ENCODE measurements at regions not wholly inside any gene's neighbourhood (a gene's known extent, or its start where the extent isn't known, plus 50 kb on each side); places are given as distances from the start of the nearest gene placed in this dataset.

DNA sequence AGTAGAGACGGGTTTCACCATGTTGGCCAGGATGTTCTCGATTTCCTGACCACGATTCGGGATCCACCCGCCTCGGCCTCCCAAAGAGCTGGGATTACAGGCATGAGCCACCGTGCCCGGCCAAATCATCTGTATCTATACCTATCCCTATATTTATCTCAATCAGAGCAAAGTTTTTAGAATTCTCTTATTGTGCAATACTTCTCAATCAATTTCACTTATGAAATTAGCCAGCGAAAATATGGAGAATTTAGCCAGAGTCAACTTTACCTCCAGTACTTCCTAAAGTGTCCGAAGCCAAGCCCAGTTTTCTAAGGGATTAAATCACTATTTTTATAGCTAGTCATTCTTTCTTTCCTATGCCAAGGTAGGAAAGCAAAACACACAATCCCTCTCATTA is 319.1 kb upstream of the PFKP start:
- no peaks in the 10 kb centered on the region for H3K79me2 ChIP-seq (replicated peaks; ENCODE audit: insufficient read depth)
- no peaks in the 10 kb centered on the region for H4K20me1 ChIP-seq (replicated peaks; ENCODE audit: insufficient read depth)
- no peaks in the 10 kb centered on the region for H3K27me3 ChIP-seq (ENCODE audit: insufficient read depth)
- TF ChIP-seq, protein P1, sequence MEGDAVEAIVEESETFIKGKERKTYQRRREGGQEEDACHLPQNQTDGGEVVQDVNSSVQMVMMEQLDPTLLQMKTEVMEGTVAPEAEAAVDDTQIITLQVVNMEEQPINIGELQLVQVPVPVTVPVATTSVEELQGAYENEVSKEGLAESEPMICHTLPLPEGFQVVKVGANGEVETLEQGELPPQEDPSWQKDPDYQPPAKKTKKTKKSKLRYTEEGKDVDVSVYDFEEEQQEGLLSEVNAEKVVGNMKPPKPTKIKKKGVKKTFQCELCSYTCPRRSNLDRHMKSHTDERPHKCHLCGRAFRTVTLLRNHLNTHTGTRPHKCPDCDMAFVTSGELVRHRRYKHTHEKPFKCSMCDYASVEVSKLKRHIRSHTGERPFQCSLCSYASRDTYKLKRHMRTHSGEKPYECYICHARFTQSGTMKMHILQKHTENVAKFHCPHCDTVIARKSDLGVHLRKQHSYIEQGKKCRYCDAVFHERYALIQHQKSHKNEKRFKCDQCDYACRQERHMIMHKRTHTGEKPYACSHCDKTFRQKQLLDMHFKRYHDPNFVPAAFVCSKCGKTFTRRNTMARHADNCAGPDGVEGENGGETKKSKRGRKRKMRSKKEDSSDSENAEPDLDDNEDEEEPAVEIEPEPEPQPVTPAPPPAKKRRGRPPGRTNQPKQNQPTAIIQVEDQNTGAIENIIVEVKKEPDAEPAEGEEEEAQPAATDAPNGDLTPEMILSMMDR (conservative IDR thresholded peaks at IDR 0.05; ENCODE audit: low read depth in 2 of 2): no peak
- TF ChIP-seq REST (IDR thresholded peaks at IDR 0.05; ENCODE audit: unreplicated experiment) (no peak), STAT1 (IDR thresholded peaks at IDR 0.05; ENCODE audit: unreplicated experiment) (no peak), CREB1 (CRISPR knock-in tag; IDR thresholded peaks at IDR 0.05; ENCODE audit: low read depth) (no peak), POLR2AphosphoS5 (IDR thresholded peaks at IDR 0.05; ENCODE audit: low read depth) (no peak), ZNF114 (CRISPR knock-in tag; IDR thresholded peaks at IDR 0.05) (no peak), NANOG (IDR thresholded peaks at IDR 0.05; ENCODE audit: borderline replicate concordance) (no peak), EZH2phosphoT487 (IDR thresholded peaks at IDR 0.05; ENCODE audit: unreplicated experiment) (no peak), ZNF331 (CRISPR knock-in tag; IDR thresholded peaks at IDR 0.05; ENCODE audit: low read depth) (no peak), ETS1 (IDR thresholded peaks at IDR 0.05) (no peak), JUNB (IDR thresholded peaks at IDR 0.05; ENCODE audit: unreplicated experiment) (no peak), EZH2 (IDR thresholded peaks at IDR 0.05; ENCODE audit: low read depth, unreplicated experiment) (no peak)
- TF ChIP-seq, protein P2, sequence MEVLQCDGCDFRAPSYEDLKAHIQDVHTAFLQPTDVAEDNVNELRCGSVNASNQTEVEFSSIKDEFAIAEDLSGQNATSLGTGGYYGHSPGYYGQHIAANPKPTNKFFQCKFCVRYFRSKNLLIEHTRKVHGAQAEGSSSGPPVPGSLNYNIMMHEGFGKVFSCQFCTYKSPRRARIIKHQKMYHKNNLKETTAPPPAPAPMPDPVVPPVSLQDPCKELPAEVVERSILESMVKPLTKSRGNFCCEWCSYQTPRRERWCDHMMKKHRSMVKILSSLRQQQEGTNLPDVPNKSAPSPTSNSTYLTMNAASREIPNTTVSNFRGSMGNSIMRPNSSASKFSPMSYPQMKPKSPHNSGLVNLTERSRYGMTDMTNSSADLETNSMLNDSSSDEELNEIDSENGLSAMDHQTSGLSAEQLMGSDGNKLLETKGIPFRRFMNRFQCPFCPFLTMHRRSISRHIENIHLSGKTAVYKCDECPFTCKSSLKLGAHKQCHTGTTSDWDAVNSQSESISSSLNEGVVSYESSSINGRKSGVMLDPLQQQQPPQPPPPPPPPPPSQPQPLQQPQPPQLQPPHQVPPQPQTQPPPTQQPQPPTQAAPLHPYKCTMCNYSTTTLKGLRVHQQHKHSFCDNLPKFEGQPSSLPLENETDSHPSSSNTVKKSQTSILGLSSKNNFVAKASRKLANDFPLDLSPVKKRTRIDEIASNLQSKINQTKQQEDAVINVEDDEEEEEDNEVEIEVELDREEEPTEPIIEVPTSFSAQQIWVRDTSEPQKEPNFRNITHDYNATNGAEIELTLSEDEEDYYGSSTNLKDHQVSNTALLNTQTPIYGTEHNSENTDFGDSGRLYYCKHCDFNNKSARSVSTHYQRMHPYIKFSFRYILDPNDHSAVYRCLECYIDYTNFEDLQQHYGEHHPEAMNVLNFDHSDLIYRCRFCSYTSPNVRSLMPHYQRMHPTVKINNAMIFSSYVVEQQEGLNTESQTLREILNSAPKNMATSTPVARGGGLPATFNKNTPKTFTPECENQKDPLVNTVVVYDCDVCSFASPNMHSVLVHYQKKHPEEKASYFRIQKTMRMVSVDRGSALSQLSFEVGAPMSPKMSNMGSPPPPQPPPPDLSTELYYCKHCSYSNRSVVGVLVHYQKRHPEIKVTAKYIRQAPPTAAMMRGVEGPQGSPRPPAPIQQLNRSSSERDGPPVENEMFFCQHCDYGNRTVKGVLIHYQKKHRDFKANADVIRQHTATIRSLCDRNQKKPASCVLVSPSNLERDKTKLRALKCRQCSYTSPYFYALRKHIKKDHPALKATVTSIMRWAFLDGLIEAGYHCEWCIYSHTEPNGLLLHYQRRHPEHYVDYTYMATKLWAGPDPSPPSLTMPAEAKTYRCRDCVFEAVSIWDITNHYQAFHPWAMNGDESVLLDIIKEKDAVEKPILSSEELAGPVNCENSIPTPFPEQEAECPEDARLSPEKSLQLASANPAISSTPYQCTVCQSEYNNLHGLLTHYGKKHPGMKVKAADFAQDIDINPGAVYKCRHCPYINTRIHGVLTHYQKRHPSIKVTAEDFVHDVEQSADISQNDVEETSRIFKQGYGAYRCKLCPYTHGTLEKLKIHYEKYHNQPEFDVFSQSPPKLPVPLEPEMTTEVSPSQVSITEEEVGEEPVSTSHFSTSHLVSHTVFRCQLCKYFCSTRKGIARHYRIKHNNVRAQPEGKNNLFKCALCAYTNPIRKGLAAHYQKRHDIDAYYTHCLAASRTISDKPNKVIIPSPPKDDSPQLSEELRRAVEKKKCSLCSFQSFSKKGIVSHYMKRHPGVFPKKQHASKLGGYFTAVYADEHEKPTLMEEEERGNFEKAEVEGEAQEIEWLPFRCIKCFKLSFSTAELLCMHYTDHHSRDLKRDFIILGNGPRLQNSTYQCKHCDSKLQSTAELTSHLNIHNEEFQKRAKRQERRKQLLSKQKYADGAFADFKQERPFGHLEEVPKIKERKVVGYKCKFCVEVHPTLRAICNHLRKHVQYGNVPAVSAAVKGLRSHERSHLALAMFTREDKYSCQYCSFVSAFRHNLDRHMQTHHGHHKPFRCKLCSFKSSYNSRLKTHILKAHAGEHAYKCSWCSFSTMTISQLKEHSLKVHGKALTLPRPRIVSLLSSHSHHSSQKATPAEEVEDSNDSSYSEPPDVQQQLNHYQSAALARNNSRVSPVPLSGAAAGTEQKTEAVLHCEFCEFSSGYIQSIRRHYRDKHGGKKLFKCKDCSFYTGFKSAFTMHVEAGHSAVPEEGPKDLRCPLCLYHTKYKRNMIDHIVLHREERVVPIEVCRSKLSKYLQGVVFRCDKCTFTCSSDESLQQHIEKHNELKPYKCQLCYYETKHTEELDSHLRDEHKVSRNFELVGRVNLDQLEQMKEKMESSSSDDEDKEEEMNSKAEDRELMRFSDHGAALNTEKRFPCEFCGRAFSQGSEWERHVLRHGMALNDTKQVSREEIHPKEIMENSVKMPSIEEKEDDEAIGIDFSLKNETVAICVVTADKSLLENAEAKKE (CRISPR knock-in tag; IDR thresholded peaks at IDR 0.05): no peak
- H2AFZ ChIP-seq: no peak overlapping the region
- no peak for DNase-seq (ENCODE audit: low spot score)
- no peaks in the 10 kb centered on the region for H3K36me3 Mint-ChIP-seq (ENCODE audit: low read depth)
- H3K27me3 Mint-ChIP-seq (ENCODE audit: insufficient read depth, low read depth, poor library complexity): peaks cover 4% of the 10 kb centered on the region
- H3K9me2 ChIP-seq (ENCODE audit: insufficient read depth): no peaks in the 10 kb centered on the region
- peaks cover 5% of the 10 kb centered on the region; the same call in 1 of the 3 replicates for H3K4me1 Mint-ChIP-seq
- no peak overlapping the region for H3K4me2 ChIP-seq
- no peaks in the 10 kb centered on the region for H3K9me3 Mint-ChIP-seq
- no peaks in the 10 kb centered on the region for H3F3A ChIP-seq (replicated peaks; ENCODE audit: low read depth)
- H3K4me3 Mint-ChIP-seq: no peak overlapping the region
- H3K4me1 ChIP-seq (ENCODE audit: insufficient read depth): 0 out of 2 replicates have a peak, but pooled peaks cover 8% of the 10 kb centered on the region
- no peak for ATAC-seq
- no peaks in the 10 kb centered on the region for H3K36me3 ChIP-seq (ENCODE audit: insufficient read depth)
- H3K27ac Mint-ChIP-seq: no peak overlapping the region
- H3K4me3 ChIP-seq: no peak overlapping the region
- H3K27ac ChIP-seq (ENCODE audit: low read depth): no peak overlapping the region
